ENCODE measurements at regions not wholly inside any gene's neighbourhood (a gene's known extent, or its start where the extent isn't known, plus 50 kb on each side); places are given as distances from the start of the nearest gene placed in this dataset.

DNA sequence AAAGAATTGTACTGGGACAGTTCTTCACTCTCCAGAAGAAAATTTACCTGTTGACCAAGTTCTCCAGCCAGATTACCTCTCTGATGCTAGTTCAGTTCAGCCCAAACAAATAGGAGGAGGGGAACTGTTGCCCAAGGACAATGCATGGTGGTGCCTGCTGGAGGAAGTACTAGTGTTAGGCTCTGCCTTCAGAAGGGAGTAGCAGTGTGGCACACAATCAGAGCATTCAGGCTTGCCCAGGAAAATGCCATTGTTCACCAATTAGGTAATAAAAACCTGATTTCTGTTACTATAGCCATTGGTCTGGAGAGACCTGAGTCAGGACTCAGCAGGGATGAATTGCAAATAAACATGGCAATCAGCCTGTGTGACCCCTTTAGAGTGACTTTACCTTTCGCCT, 720.8 kb upstream of the ZNF608 start:
- Mint-ChIP-seq H3K4me3 (no peak overlapping the region), H3K27ac (no peak overlapping the region), H3K4me1 (peaks cover 7% of the 10 kb centered on the region), H3K9me3 (no peaks in the 10 kb centered on the region), H3K36me3 (no peaks in the 10 kb centered on the region), H3K27me3 (ENCODE audit: low read depth) (peaks cover 3% of the 10 kb centered on the region)
- no peak for DNase-seq (ENCODE audit: low spot score in 2 of 2, unreplicated experiment in 2 of 2)
- no peak for TF ChIP-seq CTCF (IDR thresholded peaks at IDR 0.05; ENCODE audit: unreplicated experiment)

- no peak overlapping the region for H3K4me3 Mint-ChIP-seq
- H3K4me1 Mint-ChIP-seq = no peaks in the 10 kb centered on the region
- no peaks in the 10 kb centered on the region for H3K36me3 Mint-ChIP-seq
- no peak for TF ChIP-seq CTCF (IDR thresholded peaks at IDR 0.05; ENCODE audit: unreplicated experiment)
- no peak for DNase-seq (ENCODE audit: low spot score in 2 of 2, unreplicated experiment in 2 of 2)
- no peaks in the 10 kb centered on the region for H3K9me3 Mint-ChIP-seq
- H3K27ac Mint-ChIP-seq = no peak overlapping the region
- peaks cover 3% of the 10 kb centered on the region for H3K27me3 Mint-ChIP-seq (ENCODE audit: low read depth)
These were observed 724.0 kb upstream of the ZNF608 start for GRCh38 chr5:125470280-125470902.

DNA sequence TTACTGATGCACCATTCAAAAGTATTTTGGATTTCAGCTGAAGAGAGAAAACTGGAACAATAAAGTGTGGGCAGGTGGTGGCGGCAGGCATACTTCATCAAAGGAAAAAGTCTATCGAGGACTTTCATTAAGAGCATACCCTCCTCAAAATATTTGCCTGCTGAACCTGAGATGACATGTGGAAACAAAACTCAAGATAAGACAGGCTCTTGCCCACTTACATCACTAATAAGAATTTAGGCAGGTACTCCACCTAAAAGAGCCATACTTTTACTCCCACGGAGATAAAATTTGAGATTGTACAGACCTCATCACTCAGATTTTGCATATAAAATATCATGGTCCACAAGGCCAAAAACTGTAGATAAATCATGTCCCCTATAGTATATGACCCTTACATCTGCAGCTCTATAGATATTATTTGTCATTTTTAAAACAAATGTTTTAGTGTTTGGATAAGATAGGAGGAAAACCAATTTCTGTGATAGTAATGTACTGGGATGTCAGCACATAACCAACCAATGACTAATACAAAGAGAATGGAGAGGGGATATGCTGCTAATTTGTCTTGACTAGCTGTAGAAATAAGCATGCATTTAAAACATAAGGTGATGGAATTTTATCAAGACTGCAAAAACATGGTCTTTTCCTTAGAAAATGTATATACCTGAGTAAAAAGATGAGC, 730.6 kb upstream of the ZNF608 start:
- Mint-ChIP-seq H3K9me3 (no peaks in the 10 kb centered on the region), H3K27ac (peak overlapping the region; percentile 2), H3K4me3 (no peak overlapping the region), H3K27me3 (ENCODE audit: low read depth) (no peaks in the 10 kb centered on the region), H3K36me3 (no peaks in the 10 kb centered on the region), H3K4me1 (peaks cover 39% of the 10 kb centered on the region)
- DNase-seq (ENCODE audit: low spot score in 2 of 2, unreplicated experiment in 2 of 2) = no peak
- TF ChIP-seq CTCF (IDR thresholded peaks at IDR 0.05; ENCODE audit: unreplicated experiment) = no peak

DNA sequence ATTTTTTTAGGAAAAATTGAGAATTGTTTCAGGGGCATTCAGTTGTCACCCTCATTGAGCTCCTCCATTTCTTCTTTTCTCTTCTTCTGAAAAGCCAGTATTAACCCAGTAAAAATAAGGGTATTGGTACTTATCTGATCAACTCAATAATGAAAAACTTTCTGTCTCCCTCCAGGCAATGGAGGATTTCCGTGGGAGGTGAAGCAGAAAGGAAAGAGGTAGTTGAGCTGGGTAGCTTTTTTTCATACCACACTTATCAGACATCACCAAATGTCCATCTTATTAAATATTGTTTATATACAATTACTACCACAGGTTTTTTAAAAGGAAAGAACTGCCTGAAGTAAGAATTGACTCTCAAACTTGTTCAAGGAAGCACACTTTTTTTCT, 731.1 kb upstream of the ZNF608 start:
- no peak overlapping the region for H3K4me3 Mint-ChIP-seq

GRCh38 chr5:125478599-125478998, 732.2 kb upstream of the ZNF608 start:
- no peak overlapping the region for H3K27ac Mint-ChIP-seq
- peaks cover 44% of the 10 kb centered on the region for H3K4me1 Mint-ChIP-seq
- no peaks in the 10 kb centered on the region for H3K36me3 Mint-ChIP-seq
- TF ChIP-seq CTCF (IDR thresholded peaks at IDR 0.05; ENCODE audit: unreplicated experiment) = no peak
- no peaks in the 10 kb centered on the region for H3K9me3 Mint-ChIP-seq
- no peak overlapping the region for H3K4me3 Mint-ChIP-seq
- H3K27me3 Mint-ChIP-seq (ENCODE audit: low read depth) = no peaks in the 10 kb centered on the region
- DNase-seq (ENCODE audit: low spot score in 2 of 2, unreplicated experiment in 2 of 2) = no peak

More for the DNA sequence above, 731.1 kb upstream of the ZNF608 start:
- no peak for TF ChIP-seq CTCF (IDR thresholded peaks at IDR 0.05; ENCODE audit: unreplicated experiment)
- no peak for DNase-seq (ENCODE audit: low spot score in 2 of 2, unreplicated experiment in 2 of 2)
- H3K27ac Mint-ChIP-seq = no peak overlapping the region
- no peaks in the 10 kb centered on the region for H3K9me3 Mint-ChIP-seq
- no peaks in the 10 kb centered on the region for H3K27me3 Mint-ChIP-seq (ENCODE audit: low read depth)
- no peaks in the 10 kb centered on the region for H3K36me3 Mint-ChIP-seq
- peaks cover 41% of the 10 kb centered on the region for H3K4me1 Mint-ChIP-seq
